AG04450 (cell line): ENCODE measurements at regions not wholly inside any gene's neighbourhood (a gene's known extent, or its start where the extent isn't known, plus 50 kb on each side); places are given as distances from the start of the nearest gene placed in this dataset.

Source experiments
- CTCF ChIA-PET: fragments of 300-600, 350-600 bp; formaldehyde crosslinking; extraction: SDS; loops from one replicate; lab custom pipeline; 2022; ENCODE audit warnings: antibody characterized with exemption, inconsistent platforms; lab: Charles Lee
- POLR2A ChIA-PET: fragments of 350-600 bp; formaldehyde crosslinking; extraction: SDS; loops from one replicate; lab custom pipeline; 2021; ENCODE audit warnings: antibody characterized with exemption, inconsistent platforms; lab: Yijun Ruan, JAX
- DNase-seq: peaks from one replicate; pipeline ENCODE4 v3.0.0-alpha.2; 2011; ENCODE audit warnings: low read depth, low spot score
- H3K27ac ChIP-seq: one replicate; pipeline ENCODE4 v1.5.1; 2012; ENCODE audit warnings: low read depth, low read length, control low read depth
- H3K27me3 ChIP-seq: one replicate; pipeline ENCODE4 v1.6.0; 2012; ENCODE audit warnings: low read length; ENCODE audit not compliant: control insufficient read depth, insufficient read depth
- H3K4me3 ChIP-seq: 2 replicates; pipeline ENCODE4 v1.5.1; 2011; ENCODE audit warnings: mild to moderate bottlenecking, low read depth, low read length, control low read depth
- H3K9me3 ChIP-seq: 2 replicates; pipeline ENCODE4 v1.5.1; 2012; ENCODE audit warnings: low read length; ENCODE audit not compliant: control insufficient read depth, insufficient read depth
- TF ChIP-seq, protein P1 (sequence below): IDR thresholded peaks from 2 replicates; pipeline ENCODE4 v1.5.1; 2011; ENCODE audit warnings: low read depth, low read length, control low read depth, inconsistent platforms

DNA sequence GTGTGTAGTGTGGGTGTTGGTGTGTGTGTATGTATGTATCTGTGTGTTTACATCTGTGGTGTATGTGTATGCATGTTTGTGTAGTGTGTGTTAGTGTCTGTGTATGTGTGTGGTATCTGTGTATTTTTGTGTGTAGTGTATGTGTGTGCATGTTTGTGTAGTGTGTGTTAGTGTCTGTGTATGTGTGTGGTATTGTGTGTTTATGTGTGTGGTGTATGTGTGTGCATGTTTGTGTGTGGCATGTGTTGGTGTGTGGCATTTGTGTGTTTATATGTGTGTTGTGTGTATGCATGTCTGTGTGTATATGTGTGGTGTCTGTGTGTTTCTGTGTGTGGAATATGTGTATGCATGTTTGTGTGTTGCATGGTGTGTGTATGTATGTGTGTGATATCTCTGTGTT, 96.4 kb downstream of the CMPK2 start:
- no peak overlapping the region for H3K27ac ChIP-seq
- DNase-seq, result no peak
- no peak overlapping the region for H3K4me3 ChIP-seq
- ChIA-PET POLR2A (no interaction called here), CTCF (no interaction called here)
- TF ChIP-seq, protein P1, sequence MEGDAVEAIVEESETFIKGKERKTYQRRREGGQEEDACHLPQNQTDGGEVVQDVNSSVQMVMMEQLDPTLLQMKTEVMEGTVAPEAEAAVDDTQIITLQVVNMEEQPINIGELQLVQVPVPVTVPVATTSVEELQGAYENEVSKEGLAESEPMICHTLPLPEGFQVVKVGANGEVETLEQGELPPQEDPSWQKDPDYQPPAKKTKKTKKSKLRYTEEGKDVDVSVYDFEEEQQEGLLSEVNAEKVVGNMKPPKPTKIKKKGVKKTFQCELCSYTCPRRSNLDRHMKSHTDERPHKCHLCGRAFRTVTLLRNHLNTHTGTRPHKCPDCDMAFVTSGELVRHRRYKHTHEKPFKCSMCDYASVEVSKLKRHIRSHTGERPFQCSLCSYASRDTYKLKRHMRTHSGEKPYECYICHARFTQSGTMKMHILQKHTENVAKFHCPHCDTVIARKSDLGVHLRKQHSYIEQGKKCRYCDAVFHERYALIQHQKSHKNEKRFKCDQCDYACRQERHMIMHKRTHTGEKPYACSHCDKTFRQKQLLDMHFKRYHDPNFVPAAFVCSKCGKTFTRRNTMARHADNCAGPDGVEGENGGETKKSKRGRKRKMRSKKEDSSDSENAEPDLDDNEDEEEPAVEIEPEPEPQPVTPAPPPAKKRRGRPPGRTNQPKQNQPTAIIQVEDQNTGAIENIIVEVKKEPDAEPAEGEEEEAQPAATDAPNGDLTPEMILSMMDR, result no peak
- H3K9me3 ChIP-seq, result peaks cover 12% of the 10 kb centered on the region
- no peaks in the 10 kb centered on the region for H3K27me3 ChIP-seq

DNA sequence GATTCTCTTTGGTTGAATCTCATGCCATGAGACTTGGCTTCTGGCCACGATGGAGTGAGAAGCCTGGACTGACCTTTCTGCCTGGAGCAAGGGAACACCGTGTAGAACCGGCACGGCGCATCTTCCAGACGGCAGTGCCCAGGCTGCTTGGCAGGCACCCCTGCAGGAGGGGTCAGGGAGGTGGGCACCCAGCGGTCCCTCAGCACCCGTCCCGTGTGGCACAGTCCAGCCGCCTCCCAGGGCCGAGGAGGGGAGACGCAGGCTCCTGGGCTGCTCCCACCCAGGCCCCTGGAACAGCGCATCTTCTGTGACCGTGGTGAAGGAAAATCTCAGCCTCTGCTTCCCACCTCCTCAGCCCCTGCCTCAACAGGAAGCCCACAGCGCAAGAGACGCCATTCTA, 95.7 kb downstream of the CMPK2 start:
- no peak overlapping the region for H3K4me3 ChIP-seq

DNA sequence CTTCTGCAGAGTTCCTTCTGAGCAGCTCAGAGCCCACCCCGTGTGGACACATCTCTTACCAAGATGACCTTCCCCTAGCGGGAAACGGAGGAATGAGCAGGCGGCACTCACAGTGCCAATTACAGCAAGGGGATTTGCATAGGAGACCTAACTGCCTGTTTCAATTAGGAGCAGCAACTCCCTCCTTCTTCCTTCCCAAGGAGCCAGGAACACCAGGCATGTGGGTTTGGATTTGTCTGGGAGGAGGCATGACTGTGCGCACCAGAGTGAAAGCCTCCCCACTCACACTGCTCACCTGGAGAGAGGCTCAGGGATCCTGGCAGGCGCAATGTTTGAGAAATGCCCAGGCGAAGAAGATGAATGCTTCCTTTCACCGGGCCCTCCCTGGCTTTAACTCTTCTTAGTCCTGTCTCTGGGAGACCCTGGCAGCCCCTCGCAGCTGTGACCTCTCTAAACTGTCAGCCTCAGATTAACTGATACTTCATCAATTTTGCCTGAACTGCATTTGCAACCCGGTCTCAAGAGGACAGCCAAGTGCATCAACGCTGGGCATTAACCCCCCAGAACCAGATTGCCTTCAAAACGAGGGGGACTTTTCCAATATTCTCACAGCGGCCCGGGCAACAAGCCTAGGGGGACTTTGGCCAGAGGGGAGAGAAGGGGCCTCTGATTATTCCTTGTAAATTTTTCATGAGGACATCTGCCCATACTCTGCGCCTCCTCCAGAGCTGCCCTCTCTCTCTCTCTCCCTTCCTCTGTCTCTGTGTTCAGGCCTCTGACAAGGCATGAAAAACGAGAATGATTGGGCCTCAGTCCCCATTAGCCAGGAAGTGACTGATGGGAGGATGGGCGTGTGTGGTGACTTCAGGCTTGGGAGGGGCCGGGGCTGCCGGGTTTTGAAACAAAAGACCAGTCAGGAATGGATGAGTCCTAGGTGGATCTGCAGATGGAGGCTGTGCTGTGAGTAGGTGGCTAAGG, 93.8 kb downstream of the CMPK2 start:
- H3K4me3 ChIP-seq, result 0 out of 2 replicates have a peak overlapping the region, but pooled peaks have one; percentile 1
- H3K9me3 ChIP-seq, result peaks cover 12% of the 10 kb centered on the region
- no peak overlapping the region for H3K27ac ChIP-seq
- ChIA-PET CTCF (interaction anchor here (0.7 to 5.3 kb wide), 10 partner anchors 15 to 607 kb away, joined by 3 to 55 read pairs (median 4); no protein-coding TSS in a partner anchor), POLR2A (no interaction called here)
- TF ChIP-seq, protein P1, result no peak
- no peak for DNase-seq
- no peaks in the 10 kb centered on the region for H3K27me3 ChIP-seq

More for the DNA sequence above, 95.7 kb downstream of the CMPK2 start:
- Histone ChIP-seq H3K27ac (no peak overlapping the region), H3K27me3 (no peaks in the 10 kb centered on the region), H3K9me3 (peaks cover 12% of the 10 kb centered on the region)
- ChIA-PET CTCF (no interaction called here), POLR2A (no interaction called here)
- DNase-seq, result no peak
- TF ChIP-seq, protein P1, result no peak

DNA sequence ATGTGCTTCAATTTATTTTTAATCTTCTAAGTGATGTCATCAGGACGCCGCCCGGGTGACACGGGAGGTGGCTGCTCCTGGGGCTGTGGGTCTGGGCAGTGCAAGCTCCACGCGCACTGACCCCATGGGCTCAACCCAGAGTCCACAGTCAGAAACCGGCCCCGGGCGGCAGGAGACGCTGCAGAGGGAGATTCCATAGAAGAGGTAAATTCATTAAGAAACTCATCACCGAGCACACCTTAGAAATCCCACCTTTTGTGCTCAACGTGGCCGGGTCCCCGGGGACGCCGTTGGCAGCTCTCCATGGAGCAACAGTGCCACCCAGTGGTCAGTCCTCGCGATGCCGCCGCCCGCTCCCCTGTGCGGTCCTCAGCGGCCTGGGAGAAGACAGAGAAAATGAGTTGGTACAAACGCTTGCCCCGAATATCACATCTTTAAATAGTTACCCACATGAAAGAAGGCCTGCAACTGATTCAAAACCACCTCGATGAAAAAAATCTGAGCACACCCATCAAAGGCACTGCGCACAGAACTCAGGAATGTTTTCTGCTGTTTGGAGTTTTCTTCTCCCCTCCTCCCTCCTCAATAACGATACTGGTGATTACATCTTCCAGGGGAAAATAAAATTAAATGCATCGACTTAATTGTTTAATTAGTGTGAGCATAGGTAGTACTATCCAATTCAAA, 92.6 kb downstream of the CMPK2 start:
- H3K27me3 ChIP-seq, result no peaks in the 10 kb centered on the region
- H3K9me3 ChIP-seq, result peaks cover 10% of the 10 kb centered on the region
- CTCF ChIA-PET, result interaction anchor here (0.7 to 5.3 kb wide), 15 partner anchors 10 to 887 kb away, joined by 3 to 55 read pairs (median 3); no protein-coding TSS in a partner anchor
- DNase-seq, result no peak
- no peak overlapping the region for H3K27ac ChIP-seq
- H3K4me3 ChIP-seq, result peak overlapping the region; percentile 27; the same call in 1 of the 2 replicates
- TF ChIP-seq, protein P1, result peak; percentile 94
- POLR2A ChIA-PET, result no interaction called here
